GM19043 (cell line): ENCODE measurements at regions not wholly inside any gene's neighbourhood (a gene's known extent, or its start where the extent isn't known, plus 50 kb on each side); places are given as distances from the start of the nearest gene placed in this dataset.

Experiments used
- ATAC-seq: cut with Tn5 transposase; IDR thresholded peaks from one replicate; pipeline ENCODE4 v1.9.1; 2021; ENCODE audit warnings: low read depth; ENCODE audit not compliant: unreplicated experiment

GRCh38 chr20:4601630-4602296 lies 84.5 kb upstream of the PRNP start:
- ATAC-seq: no peak

- ATAC-seq: no peak
Observed at GRCh38 chr20:4600308-4601014, 85.8 kb upstream of the PRNP start.

- ATAC-seq: no peak
Observed at GRCh38 chr20:4597215-4597614, 89.0 kb upstream of the PRNP start.

GRCh38 chr20:4593149-4593525 lies 93.1 kb upstream of the PRNP start:
- no peak for ATAC-seq

- no peak for ATAC-seq
Observed at GRCh38 chr20:4592316-4593148, 93.7 kb upstream of the PRNP start.

- no peak for ATAC-seq
Observed at GRCh38 chr20:4591975-4592315, 94.3 kb upstream of the PRNP start.

- ATAC-seq: no peak
Observed at GRCh38 chr20:4585758-4586157, 100.5 kb upstream of the PRNP start.

- no peak for ATAC-seq
Observed at GRCh38 chr20:4585104-4585753, 101.0 kb upstream of the PRNP start.

- no peak for ATAC-seq
Observed at GRCh38 chr20:4584510-4584909, 101.7 kb upstream of the PRNP start.

GRCh38 chr20:4581838-4582237 lies 104.4 kb upstream of the PRNP start:
- ATAC-seq: no peak

- no peak for ATAC-seq
Observed at GRCh38 chr20:4578375-4578774, 107.9 kb upstream of the PRNP start.

GRCh38 chr20:4574356-4574690 lies 111.9 kb upstream of the PRNP start:
- no peak for ATAC-seq

- ATAC-seq: no peak
Observed at GRCh38 chr20:4573564-4574355, 112.5 kb upstream of the PRNP start.

GRCh38 chr20:4571759-4572531 lies 114.3 kb upstream of the PRNP start:
- no peak for ATAC-seq

- no peak for ATAC-seq
Observed at GRCh38 chr20:4569865-4570264, 116.4 kb upstream of the PRNP start.

- ATAC-seq: no peak
Observed at GRCh38 chr20:4569092-4569491, 117.2 kb upstream of the PRNP start.

GRCh38 chr20:4568361-4568959 lies 117.8 kb upstream of the PRNP start:
- no peak for ATAC-seq

- no peak for ATAC-seq
Observed at GRCh38 chr20:4567170-4567569, 119.1 kb upstream of the PRNP start.

- no peak for ATAC-seq
Observed at GRCh38 chr20:4563534-4563933, 122.7 kb upstream of the PRNP start.
